H9 (cell line): ENCODE measurements at regions not wholly inside any gene's neighbourhood (a gene's known extent, or its start where the extent isn't known, plus 50 kb on each side); places are given as distances from the start of the nearest gene placed in this dataset.

Source experiments
- DNase-seq: peaks from one replicate; pipeline ENCODE4 v3.0.0-alpha.2; 2017
- H2AFZ ChIP-seq: one replicate; pipeline ENCODE4 v1.6.1; 2013; ENCODE audit warnings: mild to moderate bottlenecking, low read length, control low read depth, moderate library complexity
- H2AK5ac ChIP-seq: 2 replicates; pipeline ENCODE4 v1.6.1; 2013; ENCODE audit warnings: low read length, control low read depth, mixed read lengths; ENCODE audit not compliant: insufficient read length
- H2BK120ac ChIP-seq: one replicate; pipeline ENCODE4 v1.6.1; 2013; ENCODE audit warnings: low read depth, mild to moderate bottlenecking, low read length, control low read depth, inconsistent platforms; ENCODE audit not compliant: poor library complexity, severe bottlenecking
- H2BK12ac ChIP-seq: 2 replicates; pipeline ENCODE4 v1.6.1; 2013; ENCODE audit warnings: low read length, control low read depth, mixed read lengths, low read depth; ENCODE audit not compliant: insufficient read length
- H2BK15ac ChIP-seq: 2 replicates; pipeline ENCODE4 v1.6.1; 2013; ENCODE audit warnings: low read depth, low read length, control low read depth
- H2BK20ac ChIP-seq: one replicate; pipeline ENCODE4 v1.6.1; 2013; ENCODE audit warnings: low read depth, mild to moderate bottlenecking, low read length, control low read depth, inconsistent platforms; ENCODE audit not compliant: poor library complexity, severe bottlenecking
- H2BK5ac ChIP-seq: 2 replicates; pipeline ENCODE4 v1.6.1; 2013; ENCODE audit warnings: low read length, control low read depth, mixed read lengths; ENCODE audit not compliant: insufficient read length
- H3K14ac ChIP-seq: 2 replicates; pipeline ENCODE4 v1.6.1; 2013; ENCODE audit warnings: low read length, control low read depth; ENCODE audit not compliant: insufficient read depth
- H3K18ac ChIP-seq: 2 replicates; pipeline ENCODE4 v1.6.1; 2013; ENCODE audit warnings: low read depth, mild to moderate bottlenecking, mixed read lengths, low read length, control low read depth; ENCODE audit not compliant: insufficient read length
- H3K23ac ChIP-seq: 2 replicates; pipeline ENCODE4 v1.6.1; 2013; ENCODE audit warnings: low read length, control low read depth, mixed read lengths, low read depth; ENCODE audit not compliant: insufficient read length
- H3K23me2 ChIP-seq: 2 replicates; pipeline ENCODE4 v1.6.1; 2013; ENCODE audit warnings: low read depth, mild to moderate bottlenecking, mixed read lengths, low read length, control low read depth; ENCODE audit not compliant: insufficient read length, poor library complexity, severe bottlenecking
- H3K27ac ChIP-seq: 2 replicates; pipeline ENCODE4 v1.5.1; 2013; ENCODE audit warnings: low read length, control low read depth, mixed read lengths, low read depth; ENCODE audit not compliant: insufficient read length
- H3K27me3 ChIP-seq: 2 replicates; pipeline ENCODE4 v1.6.1; 2013; ENCODE audit warnings: low read length, control low read depth, inconsistent platforms; ENCODE audit not compliant: insufficient read depth
- H3K4ac ChIP-seq: 2 replicates; pipeline ENCODE4 v1.6.1; 2013; ENCODE audit warnings: low read depth, mild to moderate bottlenecking, control low read depth, inconsistent platforms, low read length, moderate library complexity
- H3K4me1 ChIP-seq: 2 replicates; pipeline ENCODE4 v1.6.1; 2013; ENCODE audit warnings: low read length, control low read depth, inconsistent platforms; ENCODE audit not compliant: insufficient read depth
- H3K4me2 ChIP-seq: 2 replicates; pipeline ENCODE4 v1.6.1; 2013; ENCODE audit warnings: low read length, control low read depth, mixed read lengths; ENCODE audit not compliant: insufficient read length, insufficient read depth
- H3K56ac ChIP-seq: 2 replicates; pipeline ENCODE4 v1.6.1; 2013; ENCODE audit warnings: low read depth, mild to moderate bottlenecking, mixed read lengths, low read length, control low read depth; ENCODE audit not compliant: insufficient read length
- H3K79me1 ChIP-seq: 2 replicates; pipeline ENCODE4 v1.6.1; 2013; ENCODE audit warnings: low read depth, mild to moderate bottlenecking, moderate library complexity, low read length, control low read depth, inconsistent platforms; ENCODE audit not compliant: insufficient read depth, poor library complexity, severe bottlenecking
- H3K79me2 ChIP-seq: 2 replicates; pipeline ENCODE4 v1.6.1; 2013; ENCODE audit warnings: low read length, control low read depth, inconsistent platforms; ENCODE audit not compliant: insufficient read depth
- H3K9ac ChIP-seq: 2 replicates; pipeline ENCODE4 v1.6.1; 2013; ENCODE audit warnings: low read length, control low read depth, mixed read lengths; ENCODE audit not compliant: insufficient read length; ENCODE audit errors: extremely low read depth
- H3K9me3 ChIP-seq: one replicate; pipeline ENCODE4 v1.6.1; 2013; ENCODE audit warnings: low read depth, low read length, inconsistent platforms; ENCODE audit not compliant: control insufficient read depth
- H3T11ph ChIP-seq: one replicate; pipeline ENCODE4 v1.6.1; 2013; ENCODE audit warnings: mild to moderate bottlenecking, low read length, control low read depth, inconsistent platforms
- H4K20me1 ChIP-seq: one replicate; pipeline ENCODE4 v1.6.1; 2013; ENCODE audit not compliant: control insufficient read depth, insufficient read length, insufficient read depth
- H4K5ac ChIP-seq: 2 replicates; pipeline ENCODE4 v1.6.1; 2013; ENCODE audit warnings: low read depth, mild to moderate bottlenecking, mixed read lengths, low read length, control low read depth; ENCODE audit not compliant: insufficient read length
- H4K8ac ChIP-seq: replicated peaks from 2 replicates; pipeline ENCODE4 v1.6.1; 2013; ENCODE audit warnings: low read length, control low read depth, mixed read lengths, low read depth; ENCODE audit not compliant: insufficient read length
- H4K91ac ChIP-seq: 2 replicates; pipeline ENCODE4 v1.6.1; 2013; ENCODE audit warnings: low read depth, mild to moderate bottlenecking, moderate library complexity, mixed read lengths, low read length, control low read depth; ENCODE audit not compliant: insufficient read length
- H3K27ac Mint-ChIP-seq, 3 experiments: 2 replicates in 2 of 3; 3 replicates in 1 of 3; pipeline ENCODE4 v1.8.0; 2020 to 2021; ENCODE audit warnings: mixed read lengths in 3 of 3, mild to moderate bottlenecking in 1 of 3, moderate library complexity in 1 of 3
- H3K27me3 Mint-ChIP-seq: 2 replicates; pipeline ENCODE4 v1.8.0; 2021; ENCODE audit warnings: low read depth, mild to moderate bottlenecking, moderate library complexity, mixed read lengths
- H3K36me3 Mint-ChIP-seq, 3 experiments: 2 replicates in 2 of 3; 3 replicates in 1 of 3; pipeline ENCODE4 v1.8.0; 2020 to 2021; ENCODE audit warnings: low read depth in 3 of 3, mixed read lengths in 3 of 3; ENCODE audit not compliant: insufficient read depth in 1 of 3
- H3K4me1 Mint-ChIP-seq, 2 experiments: 2 replicates each; pipeline ENCODE4 v1.8.0; 2020; ENCODE audit warnings: mixed read lengths in 2 of 2
- H3K4me3 Mint-ChIP-seq, 2 experiments: 2 replicates in 1 of 2; 3 replicates in 1 of 2; pipeline ENCODE4 v1.8.0; 2020 to 2021; ENCODE audit warnings: mild to moderate bottlenecking in 2 of 2, mixed read lengths in 2 of 2, moderate library complexity in 1 of 2
- H3K9me3 Mint-ChIP-seq, 2 experiments: 2 replicates in 1 of 2; 3 replicates in 1 of 2; pipeline ENCODE4 v1.8.0; 2020; ENCODE audit warnings: mild to moderate bottlenecking in 2 of 2, mixed read lengths in 2 of 2, moderate library complexity in 1 of 2
- WGBS: extraction: QIAGEN DNeasy Blood & Tissue Kit; methylation state at CpG from one replicate; pipeline ENCODE4 v1.1.7; 2013; ENCODE audit warnings: missing lambda C conversion rate, low lambda C conversion rate, mixed read lengths; ENCODE audit not compliant: insufficient read length; ENCODE audit errors: extremely low coverage; 5-methylcytosine and 5-hydroxymethylcytosine counted together
- TF ChIP-seq, protein P1 (sequence below): fragments of 200-600 bp; sonication (generic); conservative IDR thresholded peaks from 3 replicates; pipeline ENCODE4 v1.8.0; 2021; ENCODE audit warnings: antibody characterized with exemption, mild to moderate bottlenecking

DNA sequence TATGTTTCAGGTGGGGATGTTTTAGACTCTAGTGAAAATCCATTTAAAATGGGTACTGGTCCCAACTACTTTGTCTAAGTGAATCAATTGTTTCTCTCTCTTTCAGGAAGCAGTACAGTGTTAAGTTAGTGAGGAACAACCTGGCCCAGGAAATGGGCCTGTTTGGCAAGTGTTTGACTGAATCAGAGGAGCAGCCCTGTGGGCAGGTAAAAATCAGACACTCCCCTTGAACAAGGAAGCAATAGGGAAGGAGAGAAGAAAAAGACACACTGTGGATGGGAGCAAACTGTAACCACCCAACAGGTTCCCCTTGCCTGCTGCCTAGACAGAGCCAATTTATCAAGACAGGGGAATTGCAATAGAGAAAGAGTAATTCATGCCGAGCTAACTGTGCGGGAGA lies 245.7 kb downstream of the C11orf87 start:
- Mint-ChIP-seq H3K9me3 (peaks cover 5 to 9% of the 10 kb centered on the region in 2 experiments; a peak in 4 of 5 replicates), H3K4me1 (peaks cover 3 to 8% of the 10 kb centered on the region in 2 experiments; a peak in 3 of 4 replicates), H3K27me3 (no peaks in the 10 kb centered on the region; the same call in 1 of the 2 replicates), H3K27ac (no peak overlapping the region; a peak in 1 of 7 replicates), H3K4me3 (no peak overlapping the region), H3K36me3 (no peaks in the 10 kb centered on the region)
- Histone ChIP-seq H3T11ph (no peak overlapping the region), H2BK120ac (no peak overlapping the region), H3K56ac (no peak overlapping the region), H3K14ac (no peak overlapping the region), H3K27me3 (no peaks in the 10 kb centered on the region), H4K5ac (no peak overlapping the region), H4K20me1 (no peaks in the 10 kb centered on the region), H3K23me2 (no peaks in the 10 kb centered on the region), H3K18ac (no peak overlapping the region), H3K79me1 (no peaks in the 10 kb centered on the region), H3K27ac (no peak overlapping the region), H3K4me2 (no peak overlapping the region), H2BK15ac (no peak overlapping the region), H3K79me2 (no peaks in the 10 kb centered on the region), H2AFZ (no peak overlapping the region), H3K4ac (no peak overlapping the region), H2BK12ac (no peak overlapping the region), H2BK5ac (no peak overlapping the region), H3K23ac (no peak overlapping the region), H4K91ac (no peak overlapping the region), H2AK5ac (no peak overlapping the region), H3K9ac (no peak overlapping the region), H3K4me1 (no peaks in the 10 kb centered on the region), H2BK20ac (no peak overlapping the region), H4K8ac (no peak overlapping the region), H3K9me3 (no peaks in the 10 kb centered on the region)
- no peak for DNase-seq
- WGBS = no CpG with 5 or more reads among the region's 2 CpGs
- TF ChIP-seq, protein P1, sequence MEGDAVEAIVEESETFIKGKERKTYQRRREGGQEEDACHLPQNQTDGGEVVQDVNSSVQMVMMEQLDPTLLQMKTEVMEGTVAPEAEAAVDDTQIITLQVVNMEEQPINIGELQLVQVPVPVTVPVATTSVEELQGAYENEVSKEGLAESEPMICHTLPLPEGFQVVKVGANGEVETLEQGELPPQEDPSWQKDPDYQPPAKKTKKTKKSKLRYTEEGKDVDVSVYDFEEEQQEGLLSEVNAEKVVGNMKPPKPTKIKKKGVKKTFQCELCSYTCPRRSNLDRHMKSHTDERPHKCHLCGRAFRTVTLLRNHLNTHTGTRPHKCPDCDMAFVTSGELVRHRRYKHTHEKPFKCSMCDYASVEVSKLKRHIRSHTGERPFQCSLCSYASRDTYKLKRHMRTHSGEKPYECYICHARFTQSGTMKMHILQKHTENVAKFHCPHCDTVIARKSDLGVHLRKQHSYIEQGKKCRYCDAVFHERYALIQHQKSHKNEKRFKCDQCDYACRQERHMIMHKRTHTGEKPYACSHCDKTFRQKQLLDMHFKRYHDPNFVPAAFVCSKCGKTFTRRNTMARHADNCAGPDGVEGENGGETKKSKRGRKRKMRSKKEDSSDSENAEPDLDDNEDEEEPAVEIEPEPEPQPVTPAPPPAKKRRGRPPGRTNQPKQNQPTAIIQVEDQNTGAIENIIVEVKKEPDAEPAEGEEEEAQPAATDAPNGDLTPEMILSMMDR = no peak
